Endodermal cell (in vitro differentiated cells): ENCODE measurements at regions not wholly inside any gene's neighbourhood (a gene's known extent, or its start where the extent isn't known, plus 50 kb on each side); places are given as distances from the start of the nearest gene placed in this dataset.

Experiments
- DNase-seq: peaks from one replicate; pipeline ENCODE4 v3.0.0-alpha.2; 2017
- H3K27ac ChIP-seq: 2 replicates; pipeline ENCODE4 v1.5.1; 2013; ENCODE audit warnings: mild to moderate bottlenecking, low read depth, low read length, moderate library complexity
- H3K27me3 ChIP-seq: 2 replicates; pipeline ENCODE4 v1.6.1; 2013; ENCODE audit warnings: mild to moderate bottlenecking, low read length, moderate library complexity; ENCODE audit not compliant: insufficient read depth, control insufficient read depth, poor library complexity, severe bottlenecking
- H3K36me3 ChIP-seq: 2 replicates; pipeline ENCODE4 v1.7.0; 2013; ENCODE audit warnings: mild to moderate bottlenecking, low read length, moderate library complexity; ENCODE audit not compliant: control insufficient read depth, insufficient read depth
- H3K4me1 ChIP-seq: one replicate; pipeline ENCODE4 v1.7.0; 2013; ENCODE audit warnings: low read length; ENCODE audit not compliant: control insufficient read depth, insufficient read depth
- H3K4me3 ChIP-seq: 2 replicates; pipeline ENCODE4 v1.5.1; 2013; ENCODE audit warnings: mild to moderate bottlenecking, low read length, moderate library complexity
- H3K9ac ChIP-seq: 2 replicates; pipeline ENCODE4 v1.6.1; 2013; ENCODE audit warnings: mild to moderate bottlenecking, low read length, moderate library complexity; ENCODE audit not compliant: poor library complexity, severe bottlenecking; ENCODE audit errors: extremely low read depth
- H3K9me3 ChIP-seq: 2 replicates; pipeline ENCODE4 v1.6.1; 2013; ENCODE audit warnings: mild to moderate bottlenecking, low read length, moderate library complexity; ENCODE audit not compliant: control insufficient read depth
- H3K27ac Mint-ChIP-seq: 2 replicates; pipeline ENCODE4 v1.8.0; 2020; ENCODE audit warnings: mixed read lengths
- H3K27me3 Mint-ChIP-seq: 2 replicates; pipeline ENCODE4 v1.8.0; 2021; ENCODE audit warnings: mild to moderate bottlenecking, mixed read lengths; ENCODE audit not compliant: insufficient read depth
- H3K36me3 Mint-ChIP-seq: 2 replicates; pipeline ENCODE4 v1.8.0; 2020; ENCODE audit warnings: low read depth, mixed read lengths
- H3K4me1 Mint-ChIP-seq: 2 replicates; pipeline ENCODE4 v1.8.0; 2020; ENCODE audit warnings: mixed read lengths
- H3K4me3 Mint-ChIP-seq: 2 replicates; pipeline ENCODE4 v1.8.0; 2020; ENCODE audit warnings: mild to moderate bottlenecking, moderate library complexity, mixed read lengths
- H3K9me3 Mint-ChIP-seq: 2 replicates; pipeline ENCODE4 v1.8.0; 2020; ENCODE audit warnings: mild to moderate bottlenecking, mixed read lengths
- CTCF ChIP-seq: fragments of 200-600 bp; sonication (generic); conservative IDR thresholded peaks from 2 replicates; pipeline ENCODE4 v1.5.0; 2021; ENCODE audit warnings: antibody characterized with exemption, mild to moderate bottlenecking
- WGBS, 2 experiments: methylation state at CpG; one replicate each; pipeline versions ENCODE4 v1.1.5 to v1.1.7; 2013; ENCODE audit warnings: missing lambda C conversion rate in 2 of 2, mixed read lengths in 1 of 2; ENCODE audit not compliant: insufficient coverage in 1 of 2, insufficient read length in 1 of 2; 5-methylcytosine and 5-hydroxymethylcytosine counted together

GRCh38 chr10:15451137-15452094 is 80.3 kb upstream of the FAM171A1 start:
- Histone ChIP-seq H3K36me3 (no peaks in the 10 kb centered on the region), H3K9ac (no peak overlapping the region), H3K27me3 (no peaks in the 10 kb centered on the region), H3K4me3 (no peak overlapping the region), H3K9me3 (no peaks in the 10 kb centered on the region), H3K4me1 (no peaks in the 10 kb centered on the region), H3K27ac (no peak overlapping the region)
- Mint-ChIP-seq H3K4me1 (peaks cover 5% of the 10 kb centered on the region), H3K27ac (no peak overlapping the region), H3K9me3 (no peaks in the 10 kb centered on the region), H3K36me3 (no peaks in the 10 kb centered on the region), H3K4me3 (no peak overlapping the region), H3K27me3 (peaks cover 2% of the 10 kb centered on the region)
- DNase-seq = no peak
- WGBS, 2 experiments = 70 to 85% methylated on average over 3 to 5 of the region's 5 CpGs
- TF ChIP-seq CTCF = no peak

GRCh38 chr10:15448598-15448997 is 77.5 kb upstream of the FAM171A1 start:
- Histone ChIP-seq H3K36me3 (no peaks in the 10 kb centered on the region), H3K9ac (no peak overlapping the region), H3K4me1 (no peaks in the 10 kb centered on the region), H3K9me3 (no peaks in the 10 kb centered on the region), H3K4me3 (no peak overlapping the region), H3K27ac (no peak overlapping the region), H3K27me3 (no peaks in the 10 kb centered on the region)
- Mint-ChIP-seq H3K27me3 (peaks cover 2% of the 10 kb centered on the region), H3K9me3 (no peaks in the 10 kb centered on the region), H3K4me3 (no peak overlapping the region), H3K27ac (no peak overlapping the region), H3K36me3 (no peaks in the 10 kb centered on the region), H3K4me1 (peaks cover 8% of the 10 kb centered on the region)
- no peak for TF ChIP-seq CTCF
- WGBS, 2 experiments = 91 to 95% methylated on average over 7 to 9 of the region's 9 CpGs
- DNase-seq = no peak

GRCh38 chr10:15445006-15445390 is 73.9 kb upstream of the FAM171A1 start:
- no peak overlapping the region for H3K27ac ChIP-seq
- H3K4me1 ChIP-seq = no peaks in the 10 kb centered on the region
- Mint-ChIP-seq H3K4me1 (peaks cover 3% of the 10 kb centered on the region), H3K27me3 (peaks cover 2% of the 10 kb centered on the region), H3K27ac (no peak overlapping the region), H3K4me3 (no peak overlapping the region), H3K9me3 (no peaks in the 10 kb centered on the region), H3K36me3 (no peaks in the 10 kb centered on the region)
- H3K9ac ChIP-seq = no peak overlapping the region
- H3K9me3 ChIP-seq = no peaks in the 10 kb centered on the region
- no peak overlapping the region for H3K4me3 ChIP-seq
- no peaks in the 10 kb centered on the region for H3K36me3 ChIP-seq
- H3K27me3 ChIP-seq = no peaks in the 10 kb centered on the region
- no peak for DNase-seq
- no peak for TF ChIP-seq CTCF
- WGBS, 2 experiments = 96% methylated on average over 1 of the region's 1 CpG; no CpG with 5 or more reads in 1 of the 2 experiments
